NT2/D1 (cell line): ENCODE measurements at regions not wholly inside any gene's neighbourhood (a gene's known extent, or its start where the extent isn't known, plus 50 kb on each side); places are given as distances from the start of the nearest gene placed in this dataset.

Experiments
- DNase-seq: peaks from one replicate; pipeline ENCODE4 v3.0.0-alpha.2; 2011; ENCODE audit warnings: low read depth, low spot score
- H3K27me3 ChIP-seq: 2 replicates; pipeline ENCODE4 v1.6.0; 2011; ENCODE audit warnings: mild to moderate bottlenecking; ENCODE audit not compliant: insufficient read length, insufficient read depth
- H3K36me3 ChIP-seq: 2 replicates; pipeline ENCODE4 v1.6.1; 2011; ENCODE audit warnings: mild to moderate bottlenecking, low read length, mixed read lengths; ENCODE audit not compliant: insufficient read depth, insufficient read length
- H3K4me1 ChIP-seq: 2 replicates; pipeline ENCODE4 v1.5.1; 2011; ENCODE audit not compliant: insufficient read depth, insufficient read length
- H3K4me3 ChIP-seq: 2 replicates; pipeline ENCODE4 v1.5.1; 2011; ENCODE audit warnings: low read depth; ENCODE audit not compliant: insufficient read length
- H3K9ac ChIP-seq: 2 replicates; pipeline ENCODE4 v1.6.0; 2011; ENCODE audit warnings: low read depth; ENCODE audit not compliant: insufficient read length
- H3K9me3 ChIP-seq: 2 replicates; pipeline ENCODE4 v1.5.1; 2011; ENCODE audit warnings: mild to moderate bottlenecking, low read length; ENCODE audit not compliant: insufficient read depth
- SUZ12 ChIP-seq: IDR thresholded peaks from 2 replicates; pipeline ENCODE4 v1.6.1; 2011; ENCODE audit not compliant: insufficient read length, insufficient read depth; ENCODE audit errors: extremely low read depth
- YY1 ChIP-seq: IDR thresholded peaks from 2 replicates; pipeline ENCODE4 v1.6.1; 2011; ENCODE audit not compliant: insufficient read length, insufficient read depth
- ZNF274 ChIP-seq: IDR thresholded peaks from 2 replicates; pipeline ENCODE4 v1.6.1; 2011; ENCODE audit warnings: mild to moderate bottlenecking, low read depth, low read length

DNA sequence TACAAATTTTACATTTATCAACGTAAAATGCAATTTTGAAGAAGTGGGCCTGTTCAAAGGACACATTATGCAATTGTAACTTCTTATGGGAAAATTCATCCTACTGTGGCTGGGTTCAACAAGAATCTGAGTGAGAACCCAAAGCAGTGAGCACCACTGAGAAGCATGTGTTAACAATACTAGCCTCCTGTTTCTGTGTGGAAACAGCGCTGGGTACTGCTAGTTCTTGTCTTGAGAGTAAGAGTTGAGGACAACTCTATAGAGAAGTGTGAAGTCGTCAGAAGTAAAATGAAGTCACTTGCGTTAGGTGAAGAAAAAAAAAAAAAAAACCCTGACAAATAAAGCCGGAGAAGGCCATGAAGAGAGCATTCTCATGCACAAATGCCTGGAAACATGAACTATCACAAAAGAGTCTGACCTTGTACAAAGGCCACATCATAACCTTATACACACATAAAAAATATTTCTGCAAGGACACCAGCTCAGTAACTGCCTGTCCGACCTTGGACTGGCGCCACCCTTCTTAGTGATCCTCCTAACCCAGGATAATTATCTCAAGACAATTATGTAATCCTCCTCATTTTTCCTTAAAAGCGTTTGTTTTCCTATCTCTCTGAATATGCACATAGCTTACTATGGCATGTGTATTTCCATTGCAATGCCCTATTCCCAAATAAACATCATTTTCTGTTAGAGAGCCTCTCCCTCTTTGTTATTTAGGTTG is 554.9 kb downstream of the HTR7 start:
- H3K27me3 ChIP-seq: no peaks in the 10 kb centered on the region
- no peaks in the 10 kb centered on the region for H3K36me3 ChIP-seq
- H3K4me3 ChIP-seq: no peak overlapping the region
- no peak for DNase-seq
- no peak overlapping the region for H3K9ac ChIP-seq
- H3K9me3 ChIP-seq: no peaks in the 10 kb centered on the region
- TF ChIP-seq ZNF274: no peak
- TF ChIP-seq SUZ12: no peak
- H3K4me1 ChIP-seq: no peaks in the 10 kb centered on the region

DNA sequence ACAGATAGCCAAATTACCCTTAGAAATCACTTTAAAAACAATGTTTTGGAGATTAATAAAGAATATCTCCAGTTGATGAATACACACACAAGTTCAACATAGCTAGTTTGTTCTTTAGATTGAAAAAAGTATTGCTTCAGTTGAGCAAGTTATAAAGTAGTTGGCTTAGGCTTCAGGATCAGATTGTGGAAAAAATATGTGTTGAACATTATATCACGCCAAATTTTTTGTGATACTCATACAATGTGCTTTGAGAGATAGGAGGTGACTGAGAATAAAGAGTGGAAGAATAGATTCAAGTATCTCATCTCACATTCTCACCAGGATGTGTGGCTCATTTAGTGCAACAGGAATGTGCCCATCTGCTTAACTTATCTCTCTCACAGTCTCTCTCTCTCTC is 553.3 kb downstream of the HTR7 start:
- H3K4me3 ChIP-seq: no peak overlapping the region
- H3K4me1 ChIP-seq: no peaks in the 10 kb centered on the region
- no peak for DNase-seq
- H3K9me3 ChIP-seq: 0 out of 2 replicates have a peak, but pooled peaks cover 3% of the 10 kb centered on the region
- H3K27me3 ChIP-seq: no peaks in the 10 kb centered on the region
- no peak overlapping the region for H3K9ac ChIP-seq
- H3K36me3 ChIP-seq: no peaks in the 10 kb centered on the region
- TF ChIP-seq SUZ12 (no peak), YY1 (no peak), ZNF274 (no peak)

DNA sequence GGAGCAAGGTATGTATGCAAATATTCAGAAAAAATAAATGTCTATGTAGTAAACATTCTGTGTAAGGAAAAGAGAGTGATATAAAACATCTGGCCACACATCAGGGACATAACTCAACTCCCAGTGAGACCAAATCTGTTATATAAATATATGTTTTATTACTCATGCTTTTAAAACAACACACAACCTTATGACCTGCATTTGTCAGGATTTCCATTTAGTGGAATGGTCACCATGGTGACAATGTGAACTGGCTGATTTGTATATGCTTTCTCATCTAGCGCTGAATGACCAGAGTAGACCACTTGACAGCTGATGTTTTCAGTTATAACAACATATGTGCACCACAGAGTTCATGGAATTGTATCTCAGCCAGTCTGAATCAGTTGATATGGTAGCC is 551.7 kb downstream of the HTR7 start:
- Histone ChIP-seq H3K4me1 (no peaks in the 10 kb centered on the region), H3K4me3 (no peak overlapping the region), H3K9ac (no peak overlapping the region), H3K36me3 (no peaks in the 10 kb centered on the region), H3K9me3 (0 out of 2 replicates have a peak, but pooled peaks cover 4% of the 10 kb centered on the region), H3K27me3 (no peaks in the 10 kb centered on the region)
- TF ChIP-seq SUZ12 (no peak), YY1 (no peak), ZNF274 (no peak)
- no peak for DNase-seq

DNA sequence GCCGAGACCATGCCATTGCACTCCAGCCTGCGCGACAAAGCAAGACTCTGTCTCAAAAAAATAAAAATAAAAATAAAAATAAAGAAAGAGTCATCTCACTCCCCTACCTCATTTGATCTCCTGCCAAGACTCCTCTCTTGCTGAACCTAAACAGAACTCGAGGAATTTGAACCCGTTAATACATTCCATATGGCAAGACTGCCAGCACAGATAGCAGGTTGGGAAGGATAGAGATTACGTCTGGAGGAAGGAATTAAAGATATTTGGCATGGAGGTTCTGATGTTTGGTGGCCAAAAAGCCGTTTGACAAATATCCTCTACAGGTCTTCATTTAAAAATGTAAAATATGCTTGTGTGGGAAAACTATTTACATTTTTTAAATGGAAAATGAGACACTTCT is 549.6 kb downstream of the HTR7 start:
- Histone ChIP-seq H3K27me3 (no peaks in the 10 kb centered on the region), H3K4me3 (no peak overlapping the region), H3K4me1 (no peaks in the 10 kb centered on the region), H3K9ac (no peak overlapping the region), H3K36me3 (no peaks in the 10 kb centered on the region), H3K9me3 (0 out of 2 replicates have a peak, but pooled peaks cover 4% of the 10 kb centered on the region)
- no peak for DNase-seq
- no peak for TF ChIP-seq ZNF274
- no peak for TF ChIP-seq YY1
- TF ChIP-seq SUZ12: no peak

DNA sequence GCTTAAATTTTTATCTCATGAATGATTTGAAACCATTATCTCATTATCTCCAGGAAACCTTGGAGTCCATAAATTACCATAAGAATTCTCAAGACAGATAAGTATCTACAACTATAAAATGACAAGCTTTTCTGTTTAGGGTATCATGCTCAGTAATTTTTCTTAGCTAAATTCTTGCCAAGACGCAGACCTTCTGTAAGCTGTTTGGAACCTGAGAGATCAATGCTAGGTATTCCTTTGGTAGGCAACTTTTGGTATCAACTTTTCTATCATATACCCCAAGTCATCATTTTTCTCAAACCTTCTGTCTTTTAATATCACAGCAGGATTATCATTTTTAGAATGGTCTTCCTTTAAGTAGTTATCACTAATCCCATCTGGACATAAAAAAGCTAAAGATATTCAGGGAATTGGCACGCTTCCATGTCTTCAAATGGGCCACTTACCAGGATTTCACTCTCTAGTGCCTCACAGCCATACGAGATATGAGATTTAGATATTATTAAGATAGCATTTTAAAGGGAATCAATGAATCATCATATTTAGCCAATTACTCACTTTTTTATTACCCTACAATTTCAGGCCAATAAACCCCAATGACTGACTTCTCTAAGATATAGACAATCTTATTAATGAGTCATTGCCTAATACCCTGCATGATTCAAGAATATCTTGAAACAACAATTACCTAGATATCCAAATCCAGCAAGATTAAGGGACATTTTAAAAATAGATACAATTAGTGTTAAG is 544.1 kb downstream of the HTR7 start:
- Histone ChIP-seq H3K4me1 (no peaks in the 10 kb centered on the region), H3K4me3 (no peak overlapping the region), H3K27me3 (no peaks in the 10 kb centered on the region), H3K9me3 (0 out of 2 replicates have a peak, but pooled peaks cover 4% of the 10 kb centered on the region), H3K9ac (no peak overlapping the region), H3K36me3 (no peaks in the 10 kb centered on the region)
- DNase-seq: no peak
- TF ChIP-seq ZNF274: no peak
- no peak for TF ChIP-seq SUZ12
- no peak for TF ChIP-seq YY1

DNA sequence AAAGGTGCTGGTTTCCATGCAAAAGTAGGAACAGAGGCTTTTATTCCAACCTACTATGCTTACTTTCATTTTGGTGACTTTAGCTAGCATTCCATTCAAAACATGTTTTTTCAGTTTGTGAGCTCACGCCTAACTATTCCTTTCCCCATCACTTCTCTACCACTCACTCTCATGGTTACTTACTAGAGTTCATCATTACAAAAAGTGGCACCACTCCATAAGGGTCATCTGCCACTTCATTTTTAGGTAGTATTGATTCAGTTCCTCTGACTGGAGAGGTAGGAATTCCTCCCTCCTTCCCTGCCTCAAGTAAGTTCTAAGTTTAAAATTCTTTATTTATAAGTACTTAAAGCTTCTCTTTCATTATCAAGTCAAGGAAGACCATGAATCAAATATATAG is 543.1 kb downstream of the HTR7 start:
- DNase-seq: no peak
- Histone ChIP-seq H3K9me3 (no peaks in the 10 kb centered on the region), H3K4me3 (no peak overlapping the region), H3K27me3 (no peaks in the 10 kb centered on the region), H3K4me1 (peaks cover 3% of the 10 kb centered on the region), H3K36me3 (no peaks in the 10 kb centered on the region), H3K9ac (no peak overlapping the region)
- TF ChIP-seq YY1 (no peak), SUZ12 (no peak), ZNF274 (no peak)

DNA sequence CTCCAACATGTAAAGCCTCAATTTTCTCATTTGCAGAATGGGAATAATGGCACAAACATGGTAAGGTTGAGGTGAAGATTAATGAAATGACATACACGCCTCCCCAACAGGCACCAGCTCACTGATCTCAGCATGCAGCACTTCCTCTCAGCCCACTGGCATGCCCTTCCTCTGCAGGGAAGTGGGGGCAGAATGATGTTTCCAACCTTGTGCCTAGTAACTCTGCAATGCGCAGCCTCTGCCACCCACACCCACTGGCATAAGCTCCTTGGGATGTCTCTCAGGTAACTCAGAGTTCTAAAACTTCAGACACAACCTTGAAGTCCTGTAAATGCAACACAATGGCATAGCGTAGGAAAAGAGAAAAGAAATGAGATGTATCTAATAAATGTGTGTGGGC is 540.7 kb downstream of the HTR7 start:
- Histone ChIP-seq H3K4me1 (peaks cover 3% of the 10 kb centered on the region), H3K9ac (no peak overlapping the region), H3K27me3 (no peaks in the 10 kb centered on the region), H3K36me3 (no peaks in the 10 kb centered on the region), H3K4me3 (no peak overlapping the region), H3K9me3 (no peaks in the 10 kb centered on the region)
- no peak for DNase-seq
- TF ChIP-seq SUZ12: no peak
- no peak for TF ChIP-seq ZNF274
- no peak for TF ChIP-seq YY1
